Posterior vena cava (tissue), 2 donors: ENCODE measurements at regions not wholly inside any gene's neighbourhood (a gene's known extent, or its start where the extent isn't known, plus 50 kb on each side); places are given as distances from the start of the nearest gene placed in this dataset.
A peak's percentile ranks its signal among the peaks of the same experiment; 100 is the strongest.
"Not testable (repeated sequence)": the region's sequence is repeated elsewhere in the genome, so short reads cannot be mapped to it uniquely, and the experiment has no call there.

ENCODE experiments used
- DNase-seq: peaks from one replicate; pipeline ENCODE4 v3.0.0-alpha.2; 2020; ENCODE audit warnings: low spot score
- intact Hi-C, 2 donors: fragments of 100-400 bp; cut with DNase I; formaldehyde crosslinking; loops; one replicate each; pipeline versions ENCODE4 v1.14.1 to v1.14.2; 2022 to 2023
- donor health status: DM: yes; HTN: yes; CAD: no.
- donor health status: DM: yes; HTN: yes; CAD: no.

- DNase-seq, intact Hi-C loops: not testable (repeated sequence)
These were observed 308.8 kb upstream of the PLGLB1 start for GRCh38 chr2:87330486-87330885.

GRCh38 chr2:87331940-87332583 is 310.4 kb upstream of the PLGLB1 start:
- DNase-seq, intact Hi-C loops: not testable (repeated sequence)

- DNase-seq, intact Hi-C loops: not testable (repeated sequence)
These were observed 313.2 kb upstream of the PLGLB1 start for GRCh38 chr2:87334888-87335287.

- intact Hi-C loops, DNase-seq: not testable (repeated sequence)
These were observed 317.4 kb upstream of the PLGLB1 start for GRCh38 chr2:87338998-87339397.

- peak; percentile 92 for DNase-seq
- intact Hi-C loops: not testable (repeated sequence)
These were observed 320.0 kb upstream of the PLGLB1 start for GRCh38 chr2:87341601-87342014.

- DNase-seq, intact Hi-C loops: not testable (repeated sequence)
These were observed 320.5 kb upstream of the PLGLB1 start for GRCh38 chr2:87342175-87342574.

GRCh38 chr2:87343347-87343746 is 321.7 kb upstream of the PLGLB1 start:
- intact Hi-C loops, DNase-seq: not testable (repeated sequence)

- intact Hi-C loops, DNase-seq: not testable (repeated sequence)
These were observed 323.6 kb upstream of the PLGLB1 start for GRCh38 chr2:87345283-87345682.

- DNase-seq, intact Hi-C loops: not testable (repeated sequence)
These were observed 326.9 kb upstream of the PLGLB1 start for GRCh38 chr2:87348556-87348955.

- intact Hi-C loops, DNase-seq: not testable (repeated sequence)
These were observed 327.4 kb upstream of the PLGLB1 start for GRCh38 chr2:87349006-87349405.

- DNase-seq, intact Hi-C loops: not testable (repeated sequence)
These were observed 330.7 kb upstream of the PLGLB1 start for GRCh38 chr2:87352178-87352934.

- intact Hi-C loops, DNase-seq: not testable (repeated sequence)
These were observed 331.8 kb upstream of the PLGLB1 start for GRCh38 chr2:87353408-87353807.

- intact Hi-C loops: not testable (repeated sequence)
These were observed 332.5 kb upstream of the PLGLB1 start for GRCh38 chr2:87354102-87354501.

GRCh38 chr2:87360250-87360649 is 338.6 kb upstream of the PLGLB1 start:
- intact Hi-C loops, DNase-seq: not testable (repeated sequence)

More at GRCh38 chr2:87354102-87354501, 332.5 kb upstream of the PLGLB1 start:
- DNase-seq: not testable (repeated sequence)

GRCh38 chr2:87360927-87361326 is 339.3 kb upstream of the PLGLB1 start:
- DNase-seq, intact Hi-C loops: not testable (repeated sequence)

- DNase-seq, intact Hi-C loops: not testable (repeated sequence)
These were observed 340.2 kb upstream of the PLGLB1 start for GRCh38 chr2:87361805-87362204.

GRCh38 chr2:87364379-87364778 is 342.7 kb upstream of the PLGLB1 start:
- DNase-seq, intact Hi-C loops: not testable (repeated sequence)

- intact Hi-C loops, DNase-seq: not testable (repeated sequence)
These were observed 343.4 kb upstream of the PLGLB1 start for GRCh38 chr2:87365038-87365437.

- intact Hi-C loops, DNase-seq: not testable (repeated sequence)
These were observed 361.8 kb upstream of the PLGLB2 start for GRCh38 chr2:87386063-87386560.

GRCh38 chr2:87395784-87396183 is 352.1 kb upstream of the PLGLB2 start:
- intact Hi-C loops: not testable (repeated sequence)
- DNase-seq: peak; percentile 59
